IMR-90 (cell line): ENCODE measurements at regions not wholly inside any gene's neighbourhood (a gene's known extent, or its start where the extent isn't known, plus 50 kb on each side); places are given as distances from the start of the nearest gene placed in this dataset.

ENCODE experiments used
- ATAC-seq: fragments of 200-7000 bp; cut with Tn5 transposase; 2 replicates; pipeline ENCODE4 v1.9.1; 2020; ENCODE audit warnings: low read depth, mild to moderate bottlenecking, moderate library complexity
- BruUV-seq: library from RNA; stranded (reverse); fragments of 400-500 nt; replicated peaks from 2 replicates; lab custom pipeline; 2021; lab: Mats Ljungman, UMichigan
- CTCF ChIA-PET: fragments of 300-600 bp; formaldehyde crosslinking; extraction: SDS; loops from one replicate; lab custom pipeline; 2021; ENCODE audit warnings: antibody characterized with exemption; lab: Yijun Ruan, JAX
- POLR2A ChIA-PET: fragments of 300-600 bp; sonication (Branson Sonifier 250); formaldehyde crosslinking; loops from one replicate; lab custom pipeline; 2022; ENCODE audit warnings: antibody characterized with exemption; ENCODE audit not compliant: unreplicated experiment; lab: Charles Lee
- DNase-seq: peaks from one replicate; pipeline ENCODE4 v3.0.0; 2013
- H2AFZ ChIP-seq: replicated peaks from 2 replicates; pipeline ENCODE3; 2013; ENCODE audit warnings: low read length, mild to moderate bottlenecking; ENCODE audit not compliant: poor library complexity
- H2AK5ac ChIP-seq: 2 replicates; pipeline ENCODE4 v1.6.1; 2013; ENCODE audit warnings: low read depth, low read length, inconsistent platforms
- H2AK9ac ChIP-seq: replicated peaks from 2 replicates; pipeline ENCODE3; 2013; ENCODE audit warnings: mild to moderate bottlenecking, low read depth, low read length, moderate library complexity; ENCODE audit not compliant: poor library complexity
- H2BK120ac ChIP-seq: 2 replicates; pipeline ENCODE4 v1.6.1; 2013; ENCODE audit warnings: low read depth, low read length, inconsistent platforms
- H2BK15ac ChIP-seq: 3 replicates; pipeline ENCODE4 v1.6.1; 2013; ENCODE audit warnings: low read depth, low read length, inconsistent platforms
- H2BK20ac ChIP-seq: 2 replicates; pipeline ENCODE4 v1.6.1; 2013; ENCODE audit warnings: low read depth, mild to moderate bottlenecking, inconsistent platforms, low read length, moderate library complexity
- H2BK5ac ChIP-seq: 2 replicates; pipeline ENCODE4 v1.6.1; 2013; ENCODE audit warnings: mild to moderate bottlenecking, low read depth, low read length, inconsistent platforms; ENCODE audit not compliant: poor library complexity, severe bottlenecking
- H3K14ac ChIP-seq: replicated peaks from 2 replicates; pipeline ENCODE4 v1.6.1; 2013; ENCODE audit warnings: low read depth, low read length, inconsistent platforms
- H3K18ac ChIP-seq: 2 replicates; pipeline ENCODE4 v1.6.1; 2013; ENCODE audit warnings: low read depth, low read length, control low read depth
- H3K23ac ChIP-seq: 2 replicates; pipeline ENCODE4 v1.6.1; 2013; ENCODE audit warnings: low read depth, low read length, inconsistent platforms
- H3K27ac ChIP-seq: 2 replicates; pipeline ENCODE4 v1.5.1; 2013; ENCODE audit warnings: mild to moderate bottlenecking, control low read depth, low read length; ENCODE audit not compliant: insufficient read depth
- H3K27me3 ChIP-seq: 2 replicates; pipeline ENCODE4 v1.6.1; 2013; ENCODE audit warnings: low read length; ENCODE audit not compliant: control insufficient read depth, insufficient read depth
- H3K36me3 ChIP-seq: 2 replicates; pipeline ENCODE4 v1.6.1; 2013; ENCODE audit warnings: low read length, mixed read lengths; ENCODE audit not compliant: control insufficient read depth, insufficient read depth
- H3K4ac ChIP-seq: 2 replicates; pipeline ENCODE4 v1.6.1; 2013; ENCODE audit warnings: low read depth, low read length, inconsistent platforms
- H3K4me1 ChIP-seq: 2 replicates; pipeline ENCODE4 v1.6.1; 2013; ENCODE audit warnings: low read length, mixed read lengths; ENCODE audit not compliant: control insufficient read depth, insufficient read depth
- H3K4me2 ChIP-seq: 2 replicates; pipeline ENCODE4 v1.6.1; 2013; ENCODE audit warnings: low read depth, mild to moderate bottlenecking, control low read depth, low read length, moderate library complexity
- H3K4me3 ChIP-seq: 2 replicates; pipeline ENCODE4 v1.5.1; 2013; ENCODE audit warnings: low read depth, mild to moderate bottlenecking, control low read depth, low read length, moderate library complexity; ENCODE audit not compliant: insufficient read depth
- H3K56ac ChIP-seq: 2 replicates; pipeline ENCODE4 v1.6.1; 2013; ENCODE audit warnings: low read length, inconsistent platforms; ENCODE audit not compliant: insufficient read depth; ENCODE audit errors: extremely low read depth
- H3K79me1 ChIP-seq, 2 experiments: 2 replicates each; pipeline ENCODE4 v1.6.1; 2013; ENCODE audit warnings: low read length in 2 of 2, inconsistent platforms in 1 of 2, low read depth in 1 of 2
- H3K9ac ChIP-seq: 2 replicates; pipeline ENCODE4 v1.6.1; 2013; ENCODE audit warnings: low read depth, low read length, control low read depth
- H3K9me1 ChIP-seq: 2 replicates; pipeline ENCODE4 v1.6.1; 2013; ENCODE audit warnings: low read length, inconsistent platforms; ENCODE audit not compliant: insufficient read depth
- H3K9me3 ChIP-seq: 2 replicates; pipeline ENCODE4 v1.6.1; 2013; ENCODE audit warnings: low read length; ENCODE audit not compliant: control insufficient read depth, insufficient read depth
- H4K20me1 ChIP-seq: 2 replicates; pipeline ENCODE4 v1.6.1; 2013; ENCODE audit warnings: low read length, inconsistent platforms; ENCODE audit not compliant: insufficient read depth
- H4K5ac ChIP-seq: 2 replicates; pipeline ENCODE4 v1.6.1; 2013; ENCODE audit warnings: mild to moderate bottlenecking, low read depth, low read length, control low read depth
- H4K8ac ChIP-seq, 2 experiments: 2 replicates each; pipeline ENCODE4 v1.6.1; 2013; ENCODE audit warnings: low read depth in 2 of 2, low read length in 2 of 2, control low read depth in 1 of 2, inconsistent platforms in 1 of 2
- H4K91ac ChIP-seq: 2 replicates; pipeline ENCODE4 v1.6.1; 2013; ENCODE audit warnings: low read depth, low read length, inconsistent platforms; ENCODE audit not compliant: insufficient read depth
- BHLHE40 ChIP-seq: fragments of 150-350 bp; IDR thresholded peaks from 2 replicates; pipeline ENCODE4 v1.6.1; 2016; ENCODE audit warnings: mild to moderate bottlenecking, low read depth, low read length
- CEBPB ChIP-seq: IDR thresholded peaks from 2 replicates; pipeline ENCODE4 v1.6.1; 2012; ENCODE audit warnings: low read depth, low read length, improper control_type of control experiment
- CHD1 ChIP-seq: IDR thresholded peaks from 2 replicates; pipeline ENCODE4 v1.6.1; 2012; ENCODE audit warnings: low read depth, low read length, improper control_type of control experiment
- MAFK ChIP-seq: IDR thresholded peaks from 2 replicates; pipeline ENCODE4 v1.6.1; 2012; ENCODE audit warnings: low read depth, low read length, improper control_type of control experiment
- MXI1 ChIP-seq: IDR thresholded peaks from 2 replicates; pipeline ENCODE4 v1.6.1; 2012; ENCODE audit warnings: low read depth, mild to moderate bottlenecking, low read length, moderate library complexity, borderline replicate concordance
- NFE2L2 ChIP-seq: fragments of 150-350 bp; IDR thresholded peaks from 2 replicates; pipeline ENCODE4 v1.6.1; 2016; ENCODE audit warnings: low read depth, mild to moderate bottlenecking, low read length
- POLR2A ChIP-seq: IDR thresholded peaks from 2 replicates; pipeline ENCODE4 v1.6.1; 2012; ENCODE audit warnings: mild to moderate bottlenecking, low read depth, low read length
- RAD21 ChIP-seq: IDR thresholded peaks from 2 replicates; pipeline ENCODE4 v1.6.1; 2012; ENCODE audit warnings: low read length, improper control_type of control experiment
- RCOR1 ChIP-seq: IDR thresholded peaks from 2 replicates; pipeline ENCODE4 v1.6.1; 2012; ENCODE audit warnings: mild to moderate bottlenecking, low read length, improper control_type of control experiment; ENCODE audit not compliant: insufficient replicate concordance
- SMC3 ChIP-seq: fragments of 150-350 bp; IDR thresholded peaks from 2 replicates; pipeline ENCODE4 v1.6.1; 2016; ENCODE audit warnings: low read depth, mild to moderate bottlenecking, antibody characterized with exemption, low read length, moderate library complexity
- WGBS, 2 experiments: methylation state at CpG; one replicate each; pipeline versions ENCODE4 v1.1.5 to v1.1.7; 2013; ENCODE audit warnings: missing lambda C conversion rate in 2 of 2; ENCODE audit not compliant: insufficient read length in 1 of 2; ENCODE audit errors: extremely low coverage in 2 of 2; 5-methylcytosine and 5-hydroxymethylcytosine counted together
- dilution Hi-C: fragments of 300-500 bp; cut with HindIII; formaldehyde crosslinking; loops from one replicate; pipeline ENCODE4 v1.14.3; 2018; ENCODE audit warnings: low sequenced_read_pairs; ENCODE audit not compliant: unreplicated experiment
- in situ Hi-C: fragments of 300-500 bp; cut with MboI; formaldehyde crosslinking; loops from 3 replicates; pipeline ENCODE4 v1.14.3; 2019; ENCODE audit warnings: low sequenced_read_pairs, inconsistent platforms, mixed read lengths
- intact Hi-C: fragments of 100-400 bp; cut with micrococcal nuclease; formaldehyde crosslinking; loops from 2 replicates; pipeline ENCODE4 v1.10.0; 2022
- TF ChIP-seq, protein P1 (sequence below): conservative IDR thresholded peaks from 2 replicates; pipeline ENCODE4 v1.5.1; 2012; ENCODE audit warnings: mild to moderate bottlenecking, low read depth, low read length, improper control_type of control experiment
- TF ChIP-seq, protein P2 (sequence below): fragments of 150-350 bp; IDR thresholded peaks from 2 replicates; pipeline ENCODE4 v1.6.1; 2016; ENCODE audit warnings: low read depth, mild to moderate bottlenecking, low read length, moderate library complexity, borderline replicate concordance
- TF ChIP-seq, protein P3 (sequence below): fragments of 150-350 bp; IDR thresholded peaks from 2 replicates; pipeline ENCODE4 v1.6.1; 2017; ENCODE audit warnings: mild to moderate bottlenecking, antibody characterized with exemption, low read length, low read depth

DNA sequence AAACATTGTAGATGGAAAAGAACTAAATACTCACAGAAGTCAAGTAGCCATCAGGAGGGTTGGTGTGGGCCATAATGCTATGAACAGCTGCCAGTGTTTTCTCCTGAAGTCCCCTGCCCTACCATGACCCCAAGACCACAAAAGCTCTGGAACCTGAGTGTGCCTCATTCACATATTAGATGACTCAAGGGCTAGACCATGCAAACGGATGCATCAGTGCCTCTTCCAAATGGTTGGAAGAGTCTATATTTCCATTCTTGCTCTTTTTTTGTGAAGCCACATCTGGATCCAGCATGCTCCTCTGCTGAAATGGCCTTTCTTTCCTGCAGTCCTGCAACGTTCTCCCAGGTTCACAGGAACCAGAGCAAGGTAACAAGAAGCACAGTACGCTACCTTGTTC, 136.6 kb upstream of the EPB41L4A start:
- Histone ChIP-seq H4K8ac (no peak overlapping the region), H2AK5ac (no peak overlapping the region), H3K23ac (no peak overlapping the region), H3K4me2 (no peak overlapping the region), H2BK5ac (no peak overlapping the region), H4K91ac (no peak overlapping the region), H3K79me1 (no peaks in the 10 kb centered on the region), H3K56ac (no peak overlapping the region), H3K36me3 (no peaks in the 10 kb centered on the region), H3K9me3 (no peaks in the 10 kb centered on the region), H4K20me1 (no peaks in the 10 kb centered on the region), H2AFZ (no peak overlapping the region), H2BK15ac (no peak overlapping the region), H2AK9ac (no peak overlapping the region), H2BK20ac (no peak overlapping the region), H3K4ac (no peak overlapping the region), H2BK120ac (no peak overlapping the region), H3K18ac (no peak overlapping the region), H3K27ac (no peak overlapping the region), H3K27me3 (peaks cover 8% of the 10 kb centered on the region), H3K9ac (no peak overlapping the region), H4K5ac (no peak overlapping the region), H3K9me1 (peaks cover 3% of the 10 kb centered on the region; the same call in 1 of the 2 replicates), H3K14ac (no peak overlapping the region), H3K4me1 (no peaks in the 10 kb centered on the region), H3K4me3 (no peak overlapping the region)
- DNase-seq, result peak; percentile 57
- ATAC-seq, result no peak; the same call in 1 of the 2 replicates
- CTCF ChIA-PET, result interaction anchor here (0.9 to 1.5 kb wide), 2 partner anchors 52 to 201 kb away, joined by 3 to 4 read pairs; no protein-coding TSS in a partner anchor
- TF ChIP-seq RCOR1, result no peak
- TF ChIP-seq POLR2A, result no peak
- TF ChIP-seq MAFK, result no peak
- TF ChIP-seq BHLHE40, result no peak
- TF ChIP-seq, protein P1, sequence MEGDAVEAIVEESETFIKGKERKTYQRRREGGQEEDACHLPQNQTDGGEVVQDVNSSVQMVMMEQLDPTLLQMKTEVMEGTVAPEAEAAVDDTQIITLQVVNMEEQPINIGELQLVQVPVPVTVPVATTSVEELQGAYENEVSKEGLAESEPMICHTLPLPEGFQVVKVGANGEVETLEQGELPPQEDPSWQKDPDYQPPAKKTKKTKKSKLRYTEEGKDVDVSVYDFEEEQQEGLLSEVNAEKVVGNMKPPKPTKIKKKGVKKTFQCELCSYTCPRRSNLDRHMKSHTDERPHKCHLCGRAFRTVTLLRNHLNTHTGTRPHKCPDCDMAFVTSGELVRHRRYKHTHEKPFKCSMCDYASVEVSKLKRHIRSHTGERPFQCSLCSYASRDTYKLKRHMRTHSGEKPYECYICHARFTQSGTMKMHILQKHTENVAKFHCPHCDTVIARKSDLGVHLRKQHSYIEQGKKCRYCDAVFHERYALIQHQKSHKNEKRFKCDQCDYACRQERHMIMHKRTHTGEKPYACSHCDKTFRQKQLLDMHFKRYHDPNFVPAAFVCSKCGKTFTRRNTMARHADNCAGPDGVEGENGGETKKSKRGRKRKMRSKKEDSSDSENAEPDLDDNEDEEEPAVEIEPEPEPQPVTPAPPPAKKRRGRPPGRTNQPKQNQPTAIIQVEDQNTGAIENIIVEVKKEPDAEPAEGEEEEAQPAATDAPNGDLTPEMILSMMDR, result no peak
- TF ChIP-seq NFE2L2, result no peak
- TF ChIP-seq CEBPB, result no peak
- TF ChIP-seq, protein P2, sequence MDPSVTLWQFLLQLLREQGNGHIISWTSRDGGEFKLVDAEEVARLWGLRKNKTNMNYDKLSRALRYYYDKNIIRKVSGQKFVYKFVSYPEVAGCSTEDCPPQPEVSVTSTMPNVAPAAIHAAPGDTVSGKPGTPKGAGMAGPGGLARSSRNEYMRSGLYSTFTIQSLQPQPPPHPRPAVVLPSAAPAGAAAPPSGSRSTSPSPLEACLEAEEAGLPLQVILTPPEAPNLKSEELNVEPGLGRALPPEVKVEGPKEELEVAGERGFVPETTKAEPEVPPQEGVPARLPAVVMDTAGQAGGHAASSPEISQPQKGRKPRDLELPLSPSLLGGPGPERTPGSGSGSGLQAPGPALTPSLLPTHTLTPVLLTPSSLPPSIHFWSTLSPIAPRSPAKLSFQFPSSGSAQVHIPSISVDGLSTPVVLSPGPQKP, result no peak
- no peak for TF ChIP-seq MXI1
- no peak for TF ChIP-seq CHD1
- TF ChIP-seq RAD21, result no peak
- TF ChIP-seq, protein P3, sequence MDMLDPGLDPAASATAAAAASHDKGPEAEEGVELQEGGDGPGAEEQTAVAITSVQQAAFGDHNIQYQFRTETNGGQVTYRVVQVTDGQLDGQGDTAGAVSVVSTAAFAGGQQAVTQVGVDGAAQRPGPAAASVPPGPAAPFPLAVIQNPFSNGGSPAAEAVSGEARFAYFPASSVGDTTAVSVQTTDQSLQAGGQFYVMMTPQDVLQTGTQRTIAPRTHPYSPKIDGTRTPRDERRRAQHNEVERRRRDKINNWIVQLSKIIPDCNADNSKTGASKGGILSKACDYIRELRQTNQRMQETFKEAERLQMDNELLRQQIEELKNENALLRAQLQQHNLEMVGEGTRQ, result no peak
- no peak for TF ChIP-seq SMC3
- no CpG with 5 or more reads among the region's 3 CpGs for WGBS, 2 experiments
- BruUV-seq, result no TSS peak
- intact Hi-C loops, result no loop called here
- dilution Hi-C loops, result no loop called here
- in situ Hi-C loops, result loop anchor here (10.0 to 25.0 kb wide), 3 partner anchors 289 to 1057 kb away; no protein-coding TSS in a partner anchor
- POLR2A ChIA-PET, result no interaction called here
